ENCODE measurements at regions not wholly inside any gene's neighbourhood (a gene's known extent, or its start where the extent isn't known, plus 50 kb on each side); places are given as distances from the start of the nearest gene placed in this dataset.

- H3K27me3 ChIP-seq = no peaks in the 10 kb centered on the region
- no peaks in the 10 kb centered on the region for H3K4me1 ChIP-seq
- DNase-seq (ENCODE audit: low spot score in 2 of 2) = no peak
- H3K4me3 ChIP-seq = no peak overlapping the region
- intact Hi-C loops (cut with DNase I; ENCODE audit: low total_unique reads) = no loop called here
- H3K9me3 ChIP-seq = peaks cover 0 to 3% of the 10 kb centered on the region in 2 donors
- peak overlapping the region in 1 of 2 donors; percentile 21 for H3K27ac ChIP-seq
- H3K36me3 ChIP-seq = no peaks in the 10 kb centered on the region
- TF ChIP-seq POLR2AphosphoS5 (IDR thresholded peaks at IDR 0.05) = no peak
- TF ChIP-seq CTCF (IDR thresholded peaks at IDR 0.05) = no peak
- no peak for TF ChIP-seq POLR2A (IDR thresholded peaks at IDR 0.05)
Measured at GRCh38 chrX:122445466-122445865, 738.6 kb upstream of the GRIA3 start.

DNA sequence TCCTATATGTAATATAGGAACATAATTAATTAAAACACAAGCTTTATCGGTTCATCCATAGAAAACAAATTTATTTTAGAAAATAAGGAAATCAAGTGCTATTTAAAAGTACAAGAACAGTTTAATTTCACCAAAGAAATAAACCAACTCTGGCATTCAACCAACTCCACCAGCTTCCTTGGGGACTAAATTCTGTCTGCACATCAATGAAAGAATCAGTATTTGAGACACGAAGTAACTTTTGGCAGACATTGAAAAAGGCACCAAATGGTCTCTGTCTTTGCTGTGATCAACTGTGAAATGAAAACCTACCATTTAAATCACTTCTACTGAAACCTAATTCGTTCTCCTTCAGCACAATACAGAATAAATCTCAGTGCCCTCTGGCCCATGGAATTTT, 719.7 kb upstream of the GRIA3 start:
- H3K4me3 ChIP-seq = no peak overlapping the region
- intact Hi-C loops (cut with DNase I; ENCODE audit: low total_unique reads) = no loop called here
- no peak for TF ChIP-seq CTCF (IDR thresholded peaks at IDR 0.05)
- TF ChIP-seq POLR2AphosphoS5 (IDR thresholded peaks at IDR 0.05) = no peak
- no peak for TF ChIP-seq POLR2A (IDR thresholded peaks at IDR 0.05)

GRCh38 chrX:122475306-122475705, 708.8 kb upstream of the GRIA3 start:
- Histone ChIP-seq H3K27ac (no peak overlapping the region), H3K4me3 (no peak overlapping the region), H3K4me1 (no peaks in the 10 kb centered on the region), H3K9me3 (no peaks in the 10 kb centered on the region), H3K27me3 (no peaks in the 10 kb centered on the region), H3K36me3 (no peaks in the 10 kb centered on the region)
- TF ChIP-seq CTCF (IDR thresholded peaks at IDR 0.05) = no peak
- no peak for TF ChIP-seq POLR2A (IDR thresholded peaks at IDR 0.05)
- TF ChIP-seq POLR2AphosphoS5 (IDR thresholded peaks at IDR 0.05) = no peak
- DNase-seq (ENCODE audit: low spot score in 2 of 2) = no peak
- intact Hi-C loops (cut with DNase I; ENCODE audit: low total_unique reads) = no loop called here

More for the DNA sequence above, 719.7 kb upstream of the GRIA3 start:
- Histone ChIP-seq H3K27me3 (no peaks in the 10 kb centered on the region), H3K4me1 (no peaks in the 10 kb centered on the region), H3K27ac (no peak overlapping the region), H3K9me3 (no peaks in the 10 kb centered on the region), H3K36me3 (no peaks in the 10 kb centered on the region)
- DNase-seq (ENCODE audit: low spot score in 2 of 2) = no peak

DNA sequence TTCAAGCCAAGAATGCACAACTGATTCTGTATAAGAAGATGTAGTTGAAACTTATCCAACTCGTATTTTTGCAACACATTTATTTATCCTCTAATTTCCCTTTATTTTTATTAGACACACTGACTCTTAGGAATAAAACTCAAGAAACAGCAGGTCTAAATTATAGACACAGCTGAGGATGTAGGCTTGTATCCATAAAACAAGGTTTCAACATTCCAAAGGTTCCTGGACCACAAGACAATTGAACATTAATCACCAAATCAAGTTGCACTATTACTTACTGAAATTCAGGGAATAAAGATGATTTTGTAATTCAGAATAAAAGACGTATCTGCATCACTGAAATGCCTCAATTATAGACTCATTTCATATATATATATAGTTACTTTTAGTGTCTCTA, 683.5 kb upstream of the GRIA3 start:
- Histone ChIP-seq H3K27ac (no peak overlapping the region), H3K4me1 (no peaks in the 10 kb centered on the region), H3K36me3 (no peaks in the 10 kb centered on the region), H3K4me3 (no peak overlapping the region), H3K27me3 (no peaks in the 10 kb centered on the region), H3K9me3 (no peaks in the 10 kb centered on the region)
- no peak for TF ChIP-seq POLR2AphosphoS5 (IDR thresholded peaks at IDR 0.05)
- TF ChIP-seq POLR2A (IDR thresholded peaks at IDR 0.05) = no peak
- TF ChIP-seq CTCF (IDR thresholded peaks at IDR 0.05) = no peak
- intact Hi-C loops (cut with DNase I; ENCODE audit: low total_unique reads) = no loop called here
- no peak for DNase-seq (ENCODE audit: low spot score in 2 of 2)

- Histone ChIP-seq H3K27me3 (no peaks in the 10 kb centered on the region), H3K4me3 (no peak overlapping the region), H3K4me1 (no peaks in the 10 kb centered on the region), H3K36me3 (no peaks in the 10 kb centered on the region), H3K9me3 (no peaks in the 10 kb centered on the region), H3K27ac (no peak overlapping the region)
- intact Hi-C loops (cut with DNase I; ENCODE audit: low total_unique reads) = no loop called here
- TF ChIP-seq POLR2A (IDR thresholded peaks at IDR 0.05) (no peak), POLR2AphosphoS5 (IDR thresholded peaks at IDR 0.05) (no peak), CTCF (IDR thresholded peaks at IDR 0.05) (no peak)
- DNase-seq (ENCODE audit: low spot score in 2 of 2) = no peak
Measured at GRCh38 chrX:122501652-122502051, 682.4 kb upstream of the GRIA3 start.
